ENCODE measurements at regions not wholly inside any gene's neighbourhood (a gene's known extent, or its start where the extent isn't known, plus 50 kb on each side); places are given as distances from the start of the nearest gene placed in this dataset.
"Not testable (repeated sequence)": the region's sequence is repeated elsewhere in the genome, so short reads cannot be mapped to it uniquely, and the experiment has no call there.

GRCh38 chr1:60874718-60875117 is 207.6 kb upstream of the NFIA start:
- no peak for TF ChIP-seq ZFX (IDR thresholded peaks at IDR 0.05; ENCODE audit: borderline replicate concordance)
- no peak for TF ChIP-seq CTCF (IDR thresholded peaks at IDR 0.05)
- H3K27ac ChIP-seq = no peak overlapping the region

GRCh38 chr1:60873396-60873795 is 209.0 kb upstream of the NFIA start:
- not testable (repeated sequence) for H3K27ac ChIP-seq

GRCh38 chr1:60872426-60873054 is 209.8 kb upstream of the NFIA start:
- TF ChIP-seq ZFX (IDR thresholded peaks at IDR 0.05; ENCODE audit: borderline replicate concordance) (no peak), CTCF (IDR thresholded peaks at IDR 0.05) (no peak)
- no peak overlapping the region for H3K27ac ChIP-seq

- H3K27ac ChIP-seq = no peak overlapping the region
- TF ChIP-seq ZFX (IDR thresholded peaks at IDR 0.05; ENCODE audit: borderline replicate concordance) (no peak), CTCF (IDR thresholded peaks at IDR 0.05) (no peak)
These were observed 212.0 kb upstream of the NFIA start for GRCh38 chr1:60870269-60870865.

- no peak overlapping the region for H3K27ac ChIP-seq
- TF ChIP-seq CTCF (IDR thresholded peaks at IDR 0.05) = no peak
- TF ChIP-seq ZFX (IDR thresholded peaks at IDR 0.05; ENCODE audit: borderline replicate concordance) = no peak
These were observed 213.3 kb upstream of the NFIA start for GRCh38 chr1:60868901-60869663.

GRCh38 chr1:60867782-60868181 is 214.6 kb upstream of the NFIA start:
- H3K27ac ChIP-seq = no peak overlapping the region
- no peak for TF ChIP-seq ZFX (IDR thresholded peaks at IDR 0.05; ENCODE audit: borderline replicate concordance)
- TF ChIP-seq CTCF (IDR thresholded peaks at IDR 0.05) = no peak

- no peak overlapping the region for H3K27ac ChIP-seq
- TF ChIP-seq CTCF (IDR thresholded peaks at IDR 0.05) = no peak
- no peak for TF ChIP-seq ZFX (IDR thresholded peaks at IDR 0.05; ENCODE audit: borderline replicate concordance)
These were observed 215.3 kb upstream of the NFIA start for GRCh38 chr1:60866917-60867531.
